RWPE2 (cell line): ENCODE measurements at regions not wholly inside any gene's neighbourhood (a gene's known extent, or its start where the extent isn't known, plus 50 kb on each side); places are given as distances from the start of the nearest gene placed in this dataset.
A peak's percentile ranks its signal among the peaks of the same experiment; 100 is the strongest.

Source experiments
- ATAC-seq: fragments of 200-7000 bp; cut with Tn5 transposase; 3 replicates; pipeline ENCODE4 v1.9.1; 2021; ENCODE audit warnings: low read depth
- DNase-seq: peaks from one replicate; pipeline ENCODE4 v3.0.0-alpha.2; 2020; ENCODE audit warnings: low spot score
- H3K27ac ChIP-seq: fragments of 450-650 bp; 2 replicates; pipeline ENCODE4 v1.5.1; 2017; ENCODE audit warnings: mild to moderate bottlenecking; ENCODE audit not compliant: poor library complexity, severe bottlenecking
- H3K27me3 ChIP-seq: fragments of 250-450 bp; sonication (Bioruptor Pico); 2 replicates; pipeline ENCODE4 v1.5.1; 2021; ENCODE audit warnings: mild to moderate bottlenecking, moderate library complexity; ENCODE audit not compliant: insufficient read depth, poor library complexity, severe bottlenecking
- H3K36me3 ChIP-seq: fragments of 250-450 bp; sonication (Bioruptor Pico); 2 replicates; pipeline ENCODE4 v1.5.1; 2020; ENCODE audit warnings: low read depth, mild to moderate bottlenecking, moderate library complexity
- H3K4me1 ChIP-seq: fragments of 250-450 bp; sonication (Bioruptor Pico); 2 replicates; pipeline ENCODE4 v1.5.1; 2021; ENCODE audit warnings: mild to moderate bottlenecking, moderate library complexity; ENCODE audit not compliant: insufficient read depth, poor library complexity, severe bottlenecking
- H3K4me3 ChIP-seq: fragments of 250-450 bp; sonication (Bioruptor Pico); 2 replicates; pipeline ENCODE4 v1.5.1; 2021; ENCODE audit warnings: mild to moderate bottlenecking, moderate library complexity; ENCODE audit not compliant: severe bottlenecking
- H3K9me3 ChIP-seq: fragments of 250-450 bp; sonication (Bioruptor Pico); 2 replicates; pipeline ENCODE4 v1.5.1; 2021; ENCODE audit warnings: mild to moderate bottlenecking, moderate library complexity; ENCODE audit not compliant: severe bottlenecking
- CTCF ChIP-seq: fragments of 450-650 bp; IDR thresholded peaks from one replicate; pipeline ENCODE4 v1.5.1; 2017; ENCODE audit warnings: mild to moderate bottlenecking, moderate library complexity; ENCODE audit not compliant: poor library complexity, severe bottlenecking

- no peak for TF ChIP-seq CTCF
- Histone ChIP-seq H3K27me3 (no peaks in the 10 kb centered on the region), H3K4me3 (no peak overlapping the region), H3K9me3 (no peaks in the 10 kb centered on the region), H3K27ac (no peak overlapping the region), H3K36me3 (no peaks in the 10 kb centered on the region), H3K4me1 (no peaks in the 10 kb centered on the region)
- DNase-seq (no peak), ATAC-seq (no peak)
Observed at GRCh38 chr6:96465321-96465903, 56.2 kb upstream of the UFL1 start.

- no peak for TF ChIP-seq CTCF
Observed at GRCh38 chr6:96466147-96466863, 55.3 kb upstream of the UFL1 start.

GRCh38 chr6:96467814-96468213 is 53.8 kb upstream of the UFL1 start:
- no peak for DNase-seq
- Histone ChIP-seq H3K27me3 (no peaks in the 10 kb centered on the region), H3K9me3 (no peaks in the 10 kb centered on the region), H3K27ac (no peak overlapping the region), H3K36me3 (no peaks in the 10 kb centered on the region), H3K4me1 (no peaks in the 10 kb centered on the region), H3K4me3 (no peak overlapping the region)
- TF ChIP-seq CTCF: no peak
- ATAC-seq: no peak

More at GRCh38 chr6:96466147-96466863, 55.3 kb upstream of the UFL1 start:
- no peak for DNase-seq
- no peak overlapping the region for H3K4me3 ChIP-seq
- no peaks in the 10 kb centered on the region for H3K4me1 ChIP-seq
- H3K27me3 ChIP-seq: no peaks in the 10 kb centered on the region
- no peak for ATAC-seq
- no peaks in the 10 kb centered on the region for H3K9me3 ChIP-seq
- no peaks in the 10 kb centered on the region for H3K36me3 ChIP-seq
- no peak overlapping the region for H3K27ac ChIP-seq

GRCh38 chr6:96468281-96468680 is 53.3 kb upstream of the UFL1 start:
- no peaks in the 10 kb centered on the region for H3K4me1 ChIP-seq
- TF ChIP-seq CTCF: no peak
- DNase-seq (no peak), ATAC-seq (no peak)
- no peak overlapping the region for H3K27ac ChIP-seq
- no peaks in the 10 kb centered on the region for H3K9me3 ChIP-seq
- H3K4me3 ChIP-seq: no peak overlapping the region
- no peaks in the 10 kb centered on the region for H3K27me3 ChIP-seq
- no peaks in the 10 kb centered on the region for H3K36me3 ChIP-seq

- Histone ChIP-seq H3K4me3 (no peak overlapping the region), H3K36me3 (no peaks in the 10 kb centered on the region), H3K9me3 (no peaks in the 10 kb centered on the region), H3K4me1 (no peaks in the 10 kb centered on the region), H3K27me3 (no peaks in the 10 kb centered on the region), H3K27ac (no peak overlapping the region)
- ATAC-seq (no peak), DNase-seq (no peak)
- TF ChIP-seq CTCF: peak; percentile 42
Observed at GRCh38 chr6:96468681-96469224, 52.9 kb upstream of the UFL1 start.
